ENCODE measurements at regions not wholly inside any gene's neighbourhood (a gene's known extent, or its start where the extent isn't known, plus 50 kb on each side); places are given as distances from the start of the nearest gene placed in this dataset.

GRCh38 chr12:72982356-72982755, 710.2 kb downstream of the TRHDE start:
- no peak for TF ChIP-seq EZH2 (IDR thresholded peaks at IDR 0.05; ENCODE audit: borderline replicate concordance)
- TF ChIP-seq CTCF (IDR thresholded peaks at IDR 0.05; ENCODE audit: poor library complexity), result no peak
- no peak for TF ChIP-seq EZH2phosphoT487 (IDR thresholded peaks at IDR 0.05; ENCODE audit: low read depth, severe bottlenecking, unreplicated experiment)

Measured in hepatocyte (in vitro differentiated cells).